D341Med (cell line): ENCODE measurements at regions not wholly inside any gene's neighbourhood (a gene's known extent, or its start where the extent isn't known, plus 50 kb on each side); places are given as distances from the start of the nearest gene placed in this dataset.

Experiments
- DNase-seq: peaks from one replicate; pipeline ENCODE4 v3.0.0; 2012; ENCODE audit warnings: low spot score

GRCh38 chr6:26149240-26149639 lies 62.0 kb downstream of the HFE start:
- DNase-seq, result no peak

GRCh38 chr6:26152226-26153101 lies 65.2 kb downstream of the HFE start:
- no peak for DNase-seq

- peak; percentile 42 for DNase-seq
Measured at GRCh38 chr6:26155061-26155930, 68.1 kb downstream of the HFE start.

- peak; percentile 94 for DNase-seq
Measured at GRCh38 chr6:26156105-26156849, 69.0 kb downstream of the HFE start.

- DNase-seq, result peak; percentile 48
Measured at GRCh38 chr6:26156850-26157250, 69.6 kb downstream of the HFE start.

GRCh38 chr6:26157251-26158075 lies 70.2 kb downstream of the HFE start:
- DNase-seq, result peak; percentile 72

- DNase-seq, result no peak
Measured at GRCh38 chr6:26158076-26158580, 70.9 kb downstream of the HFE start.

GRCh38 chr6:26158581-26159356 lies 71.5 kb downstream of the HFE start:
- DNase-seq, result peak; percentile 45

- DNase-seq, result no peak
Measured at GRCh38 chr6:26159357-26160273, 72.4 kb downstream of the HFE start.

- DNase-seq, result no peak
Measured at GRCh38 chr6:26161322-26161721, 74.1 kb downstream of the HFE start.

GRCh38 chr6:26162399-26162798 lies 75.2 kb downstream of the HFE start:
- DNase-seq, result no peak

GRCh38 chr6:26163427-26164119 lies 76.3 kb downstream of the HFE start:
- no peak for DNase-seq

- DNase-seq, result no peak
Measured at GRCh38 chr6:26164120-26164505, 76.9 kb downstream of the HFE start.

GRCh38 chr6:26165261-26165790 lies 78.1 kb downstream of the HFE start:
- DNase-seq, result no peak

GRCh38 chr6:26170181-26170580 lies 83.0 kb downstream of the HFE start:
- DNase-seq, result no peak

GRCh38 chr6:26170951-26171841 lies 84.0 kb downstream of the HFE start:
- no peak for DNase-seq

- no peak for DNase-seq
Measured at GRCh38 chr6:26172608-26172968, 85.4 kb downstream of the HFE start.

- no peak for DNase-seq
Measured at GRCh38 chr6:26173836-26174145, 86.6 kb downstream of the HFE start.
